ENCODE measurements at regions not wholly inside any gene's neighbourhood (a gene's known extent, or its start where the extent isn't known, plus 50 kb on each side); places are given as distances from the start of the nearest gene placed in this dataset.

GRCh38 chr20:11753155-11753554, 164.5 kb upstream of the BTBD3 start:
- Histone ChIP-seq H4K91ac (ENCODE audit: insufficient read depth, low read depth, low read length) (no peak overlapping the region), H2AK9ac (replicated peaks; ENCODE audit: low read depth, low read length, poor library complexity) (no peak overlapping the region), H3K4me1 (ENCODE audit: control insufficient read depth, insufficient read depth, low read length) (no peaks in the 10 kb centered on the region), H3K23ac (ENCODE audit: low read depth, low read length) (no peak overlapping the region), H2AFZ (replicated peaks; ENCODE audit: low read length, poor library complexity) (no peak overlapping the region), H3K4me2 (ENCODE audit: low read depth, low read length) (no peak overlapping the region), H3K4ac (ENCODE audit: low read depth, low read length) (no peak overlapping the region), H3K27me3 (ENCODE audit: control insufficient read depth, insufficient read depth, low read length) (no peaks in the 10 kb centered on the region), H2BK120ac (ENCODE audit: low read depth, low read length) (no peak overlapping the region), H2BK15ac (ENCODE audit: low read depth, low read length) (no peak overlapping the region), H2AK5ac (ENCODE audit: low read depth, low read length) (no peak overlapping the region), H3K9me1 (ENCODE audit: insufficient read depth, low read length) (no peaks in the 10 kb centered on the region), H4K8ac (ENCODE audit: low read depth in 2 of 2, low read length in 2 of 2) (no peak overlapping the region), H2BK20ac (ENCODE audit: low read depth, low read length) (no peak overlapping the region), H3K36me3 (ENCODE audit: control insufficient read depth, insufficient read depth, low read length) (no peaks in the 10 kb centered on the region), H3K9me3 (ENCODE audit: control insufficient read depth, insufficient read depth, low read length) (peaks cover 2% of the 10 kb centered on the region; the same call in 1 of the 2 replicates), H4K20me1 (ENCODE audit: insufficient read depth, low read length) (no peaks in the 10 kb centered on the region), H3K9ac (ENCODE audit: low read depth, low read length) (no peak overlapping the region), H3K18ac (ENCODE audit: low read depth, low read length) (no peak overlapping the region), H3K27ac (ENCODE audit: insufficient read depth, low read length) (no peak overlapping the region), H4K5ac (ENCODE audit: low read depth, low read length) (no peak overlapping the region), H3K79me1 (ENCODE audit: low read depth in 1 of 2, low read length in 2 of 2) (no peaks in the 10 kb centered on the region), H3K4me3 (ENCODE audit: insufficient read depth, low read depth, low read length) (no peak overlapping the region), H3K14ac (replicated peaks; ENCODE audit: low read depth, low read length) (no peak overlapping the region), H3K56ac (ENCODE audit: extremely low read depth, insufficient read depth, low read length) (no peak overlapping the region), H2BK5ac (ENCODE audit: low read depth, low read length, poor library complexity, severe bottlenecking) (no peak overlapping the region)
- DNase-seq (no peak), ATAC-seq (ENCODE audit: low read depth) (no peak)
- WGBS, 2 experiments (ENCODE audit: extremely low coverage in 2 of 2, insufficient read length in 1 of 2), result no CpG with 5 or more reads among the region's 2 CpGs
- dilution Hi-C loops (cut with HindIII; ENCODE audit: low sequenced_read_pairs, unreplicated experiment), result no loop called here
- POLR2A ChIA-PET (ENCODE audit: unreplicated experiment), result no interaction called here
- in situ Hi-C loops (cut with MboI; ENCODE audit: low sequenced_read_pairs), result no loop called here
- CTCF ChIA-PET, result no interaction called here
- TF ChIP-seq SMC3 (IDR thresholded peaks at IDR 0.05; ENCODE audit: low read depth, low read length), result no peak
- TF ChIP-seq MXI1 (IDR thresholded peaks at IDR 0.05; ENCODE audit: borderline replicate concordance, low read depth, low read length), result no peak
- TF ChIP-seq USF2 (IDR thresholded peaks at IDR 0.05; ENCODE audit: low read depth, low read length), result no peak
- no TSS peak for BruUV-seq (replicated peaks)
- intact Hi-C loops (cut with micrococcal nuclease), result no loop called here
